Testis (tissue), 2 donors: ENCODE measurements at regions not wholly inside any gene's neighbourhood (a gene's known extent, or its start where the extent isn't known, plus 50 kb on each side); places are given as distances from the start of the nearest gene placed in this dataset.

Source experiments
- POLR2A ChIP-seq: fragments of 450-650 bp; IDR thresholded peaks from one replicate; pipeline ENCODE4 v1.6.1; 2017; ENCODE audit warnings: antibody characterized with exemption, mild to moderate bottlenecking, moderate library complexity
- TF ChIP-seq, protein P1 (sequence below), 3 experiments: fragments of 450-650 bp in 2 of 3; fragments of 200-600 bp in 1 of 3; sonication (generic) in 1 of 3; IDR thresholded peaks; one replicate each; pipeline ENCODE4 v1.5.1; 2016 to 2019; ENCODE audit warnings: antibody characterized with exemption in 3 of 3, mild to moderate bottlenecking in 2 of 3, moderate library complexity in 1 of 3

DNA sequence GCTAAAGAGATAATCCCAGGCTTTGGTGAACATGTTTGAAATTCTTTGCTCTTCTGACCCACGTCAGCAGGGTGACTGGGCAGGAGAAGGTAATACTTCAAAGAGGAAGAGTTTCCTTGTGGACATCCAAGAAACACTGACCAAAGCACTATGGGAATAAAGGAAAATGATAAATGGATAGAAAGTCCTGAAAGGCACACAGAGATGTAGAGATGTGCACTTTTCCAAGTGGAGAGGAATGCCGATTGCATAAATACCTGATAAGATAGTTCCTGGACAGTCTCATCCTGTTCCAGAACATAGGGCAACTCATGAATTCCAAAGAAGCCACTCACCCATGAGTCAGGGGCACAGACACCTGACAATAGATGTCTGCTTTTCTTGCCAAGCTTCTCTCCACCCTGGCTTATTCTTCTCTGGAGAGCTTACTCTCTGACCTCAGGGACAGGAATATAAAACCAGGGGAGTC is 191.3 kb upstream of the FOXA2 start:
- TF ChIP-seq, protein P1, sequence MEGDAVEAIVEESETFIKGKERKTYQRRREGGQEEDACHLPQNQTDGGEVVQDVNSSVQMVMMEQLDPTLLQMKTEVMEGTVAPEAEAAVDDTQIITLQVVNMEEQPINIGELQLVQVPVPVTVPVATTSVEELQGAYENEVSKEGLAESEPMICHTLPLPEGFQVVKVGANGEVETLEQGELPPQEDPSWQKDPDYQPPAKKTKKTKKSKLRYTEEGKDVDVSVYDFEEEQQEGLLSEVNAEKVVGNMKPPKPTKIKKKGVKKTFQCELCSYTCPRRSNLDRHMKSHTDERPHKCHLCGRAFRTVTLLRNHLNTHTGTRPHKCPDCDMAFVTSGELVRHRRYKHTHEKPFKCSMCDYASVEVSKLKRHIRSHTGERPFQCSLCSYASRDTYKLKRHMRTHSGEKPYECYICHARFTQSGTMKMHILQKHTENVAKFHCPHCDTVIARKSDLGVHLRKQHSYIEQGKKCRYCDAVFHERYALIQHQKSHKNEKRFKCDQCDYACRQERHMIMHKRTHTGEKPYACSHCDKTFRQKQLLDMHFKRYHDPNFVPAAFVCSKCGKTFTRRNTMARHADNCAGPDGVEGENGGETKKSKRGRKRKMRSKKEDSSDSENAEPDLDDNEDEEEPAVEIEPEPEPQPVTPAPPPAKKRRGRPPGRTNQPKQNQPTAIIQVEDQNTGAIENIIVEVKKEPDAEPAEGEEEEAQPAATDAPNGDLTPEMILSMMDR (IDR thresholded peaks at IDR 0.05), result no peak
- no peak for TF ChIP-seq POLR2A
